Gastrocnemius medialis (tissue), 4 donors: ENCODE measurements at regions not wholly inside any gene's neighbourhood (a gene's known extent, or its start where the extent isn't known, plus 50 kb on each side); places are given as distances from the start of the nearest gene placed in this dataset.

Experiments
- ATAC-seq, 2 donors: fragments of 150-250 bp; one replicate each; pipeline ENCODE4 v1.9.1; 2016
- DNase-seq, 2 donors: peaks; one replicate each; pipeline ENCODE4 v3.0.0-alpha.2; 2019
- H3K27ac ChIP-seq, 4 donors: fragments of 200-600 bp; sonication (generic); 1 replicate in 1 of 4; 2 replicates in 3 of 4; pipeline ENCODE4 v1.5.1; 2016 to 2018; ENCODE audit warnings: mild to moderate bottlenecking in 2 of 4, moderate library complexity in 1 of 4
- H3K27me3 ChIP-seq, 3 donors: fragments of 200-600 bp; sonication (generic) in 2 of 3; 1 replicate in 1 of 3; 2 replicates in 2 of 3; pipeline versions ENCODE4 v1.5.1 to v1.6.0; 2016 to 2019; ENCODE audit warnings: mild to moderate bottlenecking in 1 of 3, moderate library complexity in 1 of 3
- H3K36me3 ChIP-seq, 2 donors: fragments of 200-600 bp; sonication (generic) in 1 of 2; one replicate each; pipeline ENCODE4 v1.5.1; 2017 to 2018
- H3K4me1 ChIP-seq, 2 donors: fragments of 200-600 bp; sonication (generic) in 1 of 2; one replicate each; pipeline ENCODE4 v1.5.1; 2016 to 2017; ENCODE audit warnings: mild to moderate bottlenecking in 2 of 2
- H3K4me3 ChIP-seq, 4 donors: fragments of 200-600 bp; sonication (generic) in 3 of 4; 1 replicate in 1 of 4; 2 replicates in 3 of 4; pipeline ENCODE4 v1.5.1; 2016 to 2019; ENCODE audit warnings: mild to moderate bottlenecking in 2 of 4
- H3K9me3 ChIP-seq, 3 donors: fragments of 200-600 bp; sonication (generic) in 2 of 3; 1 replicate in 1 of 3; 2 replicates in 2 of 3; pipeline ENCODE4 v1.5.1; 2016 to 2019
- POLR2A ChIP-seq, 2 donors: fragments of 450-650 bp; IDR thresholded peaks; one replicate each; pipeline ENCODE4 v1.6.1; 2017; ENCODE audit warnings: antibody characterized with exemption in 2 of 2, mild to moderate bottlenecking in 2 of 2, moderate library complexity in 2 of 2
- in situ Hi-C, 4 donors: fragments of 200-750 bp; cut with MboI; loops; one replicate each; pipeline versions ENCODE4 v1.15.0 to v1.8.0; 2017; ENCODE audit warnings: low sequenced_read_pairs in 4 of 4
- intact Hi-C: fragments of 100-400 bp; cut with DNase I; formaldehyde crosslinking; loops from one replicate; pipeline ENCODE4 v1.15.1; 2023; ENCODE audit warnings: low total_unique reads
- TF ChIP-seq, protein P1 (sequence below), 5 experiments: fragments of 450-650 bp in 3 of 5; fragments of 200-600 bp in 2 of 5; sonication (generic) in 2 of 5; IDR thresholded peaks in 4 of 5; conservative IDR thresholded peaks in 1 of 5; 1 replicate in 4 of 5; 2 replicates in 1 of 5; pipeline ENCODE4 v1.5.1; 2016 to 2019; ENCODE audit warnings: antibody characterized with exemption in 5 of 5, mild to moderate bottlenecking in 3 of 5, moderate library complexity in 3 of 5

DNA sequence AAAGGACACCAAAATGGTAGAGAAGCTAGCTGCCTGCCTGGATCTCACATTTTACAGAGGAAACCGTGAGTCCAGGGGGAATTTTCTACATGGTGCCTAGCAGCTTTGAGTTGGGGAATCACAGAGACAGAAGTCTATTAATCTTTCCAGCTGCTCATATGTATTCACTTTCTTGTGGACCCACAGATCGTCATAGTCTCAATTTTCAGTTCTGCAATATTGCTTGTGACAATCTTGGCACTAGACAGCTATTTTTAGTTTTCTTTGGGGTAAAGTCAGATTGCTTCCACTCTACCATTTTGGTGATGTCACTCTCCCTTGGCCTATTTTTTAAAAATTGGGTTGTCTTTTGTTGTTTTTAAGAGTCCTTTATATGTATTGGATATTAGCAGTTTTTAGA lies 233.4 kb upstream of the STK26 start:
- in situ Hi-C loops = no loop called here
- H3K4me3 ChIP-seq = no peak overlapping the region
- ATAC-seq (no peak), DNase-seq (no peak)
- H3K27ac ChIP-seq = no peak overlapping the region
- no peaks in the 10 kb centered on the region for H3K4me1 ChIP-seq
- no peak for TF ChIP-seq POLR2A (IDR thresholded peaks at IDR 0.05)
- TF ChIP-seq, protein P1, sequence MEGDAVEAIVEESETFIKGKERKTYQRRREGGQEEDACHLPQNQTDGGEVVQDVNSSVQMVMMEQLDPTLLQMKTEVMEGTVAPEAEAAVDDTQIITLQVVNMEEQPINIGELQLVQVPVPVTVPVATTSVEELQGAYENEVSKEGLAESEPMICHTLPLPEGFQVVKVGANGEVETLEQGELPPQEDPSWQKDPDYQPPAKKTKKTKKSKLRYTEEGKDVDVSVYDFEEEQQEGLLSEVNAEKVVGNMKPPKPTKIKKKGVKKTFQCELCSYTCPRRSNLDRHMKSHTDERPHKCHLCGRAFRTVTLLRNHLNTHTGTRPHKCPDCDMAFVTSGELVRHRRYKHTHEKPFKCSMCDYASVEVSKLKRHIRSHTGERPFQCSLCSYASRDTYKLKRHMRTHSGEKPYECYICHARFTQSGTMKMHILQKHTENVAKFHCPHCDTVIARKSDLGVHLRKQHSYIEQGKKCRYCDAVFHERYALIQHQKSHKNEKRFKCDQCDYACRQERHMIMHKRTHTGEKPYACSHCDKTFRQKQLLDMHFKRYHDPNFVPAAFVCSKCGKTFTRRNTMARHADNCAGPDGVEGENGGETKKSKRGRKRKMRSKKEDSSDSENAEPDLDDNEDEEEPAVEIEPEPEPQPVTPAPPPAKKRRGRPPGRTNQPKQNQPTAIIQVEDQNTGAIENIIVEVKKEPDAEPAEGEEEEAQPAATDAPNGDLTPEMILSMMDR (IDR thresholded peaks at IDR 0.05 in 4 of 5, conservative IDR thresholded peaks at IDR 0.05 in 1 of 5) = no peak
- H3K27me3 ChIP-seq = no peaks in the 10 kb centered on the region
- H3K9me3 ChIP-seq = no peaks in the 10 kb centered on the region
- intact Hi-C loops = loop anchor here (5.0 kb wide), 1 partner anchor 1648 kb away; no protein-coding TSS in a partner anchor
- H3K36me3 ChIP-seq = no peaks in the 10 kb centered on the region

DNA sequence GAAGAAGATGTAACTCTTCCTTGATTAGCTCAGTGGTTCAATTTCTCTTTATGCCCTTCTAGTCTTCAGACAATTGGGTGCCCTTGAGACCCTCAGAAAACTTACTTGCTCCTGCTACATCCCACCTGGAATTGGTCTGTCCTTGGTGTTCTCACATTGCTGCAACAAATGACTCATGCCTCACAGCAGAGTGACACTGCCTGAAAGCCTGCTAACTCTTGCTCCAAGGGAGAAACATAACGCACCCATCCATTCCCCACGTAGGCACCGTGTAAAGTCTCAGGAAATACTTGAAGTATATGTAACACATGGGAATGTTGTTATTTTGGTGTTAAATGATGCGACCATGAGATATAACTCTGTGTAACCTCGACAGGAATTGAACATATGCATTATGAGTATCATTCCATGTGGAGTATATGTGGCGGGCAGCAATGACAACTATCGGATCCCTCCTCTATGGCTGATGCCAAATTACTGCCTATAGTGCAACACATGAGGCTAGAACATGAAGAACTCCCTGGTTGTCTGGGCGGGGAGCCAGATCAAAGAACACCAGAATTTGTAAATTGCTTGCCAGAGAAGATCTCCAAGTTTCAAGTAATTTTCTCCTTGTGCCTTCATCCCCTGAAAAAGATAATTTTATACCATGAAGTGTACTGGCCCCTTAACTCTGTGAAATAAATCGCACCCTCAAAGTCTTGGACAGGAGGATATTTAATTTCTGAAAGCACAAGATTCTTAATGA lies 231.3 kb upstream of the STK26 start:
- H3K27me3 ChIP-seq = no peaks in the 10 kb centered on the region
- DNase-seq (no peak), ATAC-seq (no peak)
- TF ChIP-seq, protein P1 (IDR thresholded peaks at IDR 0.05 in 4 of 5, conservative IDR thresholded peaks at IDR 0.05 in 1 of 5) = no peak
- no peak for TF ChIP-seq POLR2A (IDR thresholded peaks at IDR 0.05)
- intact Hi-C loops = loop anchor here (1.0 to 2.0 kb wide), 4 partner anchors 23 to 87 kb away; no protein-coding TSS in a partner anchor
- H3K4me3 ChIP-seq = peak overlapping the region in 2 of 4 donors; percentile 55 to 61
- H3K27ac ChIP-seq = peak overlapping the region in 2 of 4 donors; percentile 78 to 81
- in situ Hi-C loops = no loop called here
- no peaks in the 10 kb centered on the region for H3K4me1 ChIP-seq
- H3K36me3 ChIP-seq = no peaks in the 10 kb centered on the region
- H3K9me3 ChIP-seq = no peaks in the 10 kb centered on the region

DNA sequence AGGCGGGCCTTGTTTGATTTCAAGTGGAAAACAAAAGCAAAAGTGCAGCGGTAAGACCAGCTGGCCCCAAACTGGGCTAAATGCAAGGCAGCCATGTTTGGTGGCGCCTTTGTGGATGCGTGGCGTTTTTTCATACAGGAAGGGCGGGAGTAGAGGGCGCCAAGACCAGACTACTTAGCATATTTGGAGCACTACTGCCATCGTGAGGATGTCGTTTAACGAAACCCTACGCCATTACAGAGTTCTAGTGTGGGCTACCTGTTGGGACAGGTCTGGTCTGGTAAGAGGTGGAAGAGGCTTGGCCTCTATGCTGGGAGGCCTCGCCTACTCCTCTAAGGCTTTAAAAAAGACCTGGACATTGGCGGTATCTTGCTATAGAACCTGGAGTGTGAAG lies 230.7 kb upstream of the STK26 start:
- in situ Hi-C loops (no loop called here), intact Hi-C loops (loop anchor here (1.0 to 2.0 kb wide), 4 partner anchors 24 to 88 kb away; no protein-coding TSS in a partner anchor)
- H3K9me3 ChIP-seq = no peaks in the 10 kb centered on the region
- TF ChIP-seq POLR2A (IDR thresholded peaks at IDR 0.05) = no peak
- TF ChIP-seq, protein P1 (IDR thresholded peaks at IDR 0.05 in 4 of 5, conservative IDR thresholded peaks at IDR 0.05 in 1 of 5) = peak in 3 of 5 experiments; percentile 48 to 75 (median 69)
- H3K27ac ChIP-seq = peak overlapping the region in 2 of 4 donors; percentile 78 to 81
- no peaks in the 10 kb centered on the region for H3K27me3 ChIP-seq
- peak overlapping the region in 2 of 4 donors; percentile 55 to 61 for H3K4me3 ChIP-seq
- DNase-seq (no peak), ATAC-seq (no peak)
- H3K36me3 ChIP-seq = no peaks in the 10 kb centered on the region
- no peaks in the 10 kb centered on the region for H3K4me1 ChIP-seq

DNA sequence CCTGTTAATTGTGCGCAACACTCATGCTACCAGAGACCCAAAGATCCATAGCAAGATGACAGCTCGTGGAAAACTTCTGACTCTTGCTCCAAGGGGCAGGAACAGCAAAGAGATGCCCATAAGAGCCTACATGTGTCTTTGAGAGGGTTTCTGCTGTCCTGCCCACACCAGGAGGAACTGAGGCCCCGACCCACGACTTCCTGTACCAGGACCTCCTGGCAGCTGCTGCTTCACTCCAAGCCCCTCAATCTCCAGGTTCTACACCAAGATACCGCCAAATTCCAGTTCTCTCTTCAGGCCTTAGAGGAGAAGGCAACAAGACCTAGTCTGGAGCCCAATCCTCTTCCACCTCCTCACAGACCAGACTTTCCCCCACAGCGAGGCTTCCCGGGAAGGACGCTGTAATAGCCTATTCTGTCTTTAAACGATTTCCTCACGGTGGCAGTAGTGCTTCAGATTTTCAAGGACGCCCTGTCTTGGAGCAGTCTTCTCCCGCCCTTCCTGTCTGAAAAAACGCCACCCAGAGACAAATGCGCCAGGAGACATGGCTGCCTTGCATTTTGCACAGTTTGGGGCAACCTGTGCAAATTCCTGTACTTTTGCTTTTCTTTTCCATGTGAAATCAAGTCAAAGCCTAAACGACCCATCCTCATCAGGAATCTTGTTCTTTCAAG lies 230.2 kb upstream of the STK26 start:
- Histone ChIP-seq H3K4me1 (no peaks in the 10 kb centered on the region), H3K9me3 (no peaks in the 10 kb centered on the region), H3K27me3 (no peaks in the 10 kb centered on the region), H3K4me3 (peak overlapping the region in 3 of 4 donors; percentile 5 to 61 (median 55)), H3K36me3 (no peaks in the 10 kb centered on the region), H3K27ac (peak overlapping the region in 2 of 4 donors; percentile 78 to 81)
- TF ChIP-seq POLR2A (IDR thresholded peaks at IDR 0.05) = no peak
- TF ChIP-seq, protein P1 (IDR thresholded peaks at IDR 0.05 in 4 of 5, conservative IDR thresholded peaks at IDR 0.05 in 1 of 5) = peak in 3 of 5 experiments; percentile 43 to 71 (median 54)
- ATAC-seq = no peak
- intact Hi-C loops = loop anchor here (1.0 to 2.0 kb wide), 6 partner anchors 10 to 88 kb away; no protein-coding TSS in a partner anchor
- no peak for DNase-seq
- in situ Hi-C loops = no loop called here
